Progenitor cell of endocrine pancreas (in vitro differentiated cells): ENCODE measurements at regions not wholly inside any gene's neighbourhood (a gene's known extent, or its start where the extent isn't known, plus 50 kb on each side); places are given as distances from the start of the nearest gene placed in this dataset.

Experiments
- DNase-seq: peaks from one replicate; pipeline ENCODE4 v3.0.0; 2021; ENCODE audit warnings: low spot score; ENCODE audit not compliant: unreplicated experiment
- H3K27ac Mint-ChIP-seq: 2 replicates; pipeline ENCODE4 v1.8.0; 2021; ENCODE audit warnings: mild to moderate bottlenecking, moderate library complexity, mixed read lengths
- H3K27me3 Mint-ChIP-seq: 2 replicates; pipeline ENCODE4 v1.8.0; 2021; ENCODE audit warnings: mixed read lengths
- H3K36me3 Mint-ChIP-seq: 2 replicates; pipeline ENCODE4 v1.8.0; 2022; ENCODE audit warnings: mixed read lengths; ENCODE audit not compliant: insufficient read depth
- H3K4me1 Mint-ChIP-seq: 2 replicates; pipeline ENCODE4 v1.8.0; 2021; ENCODE audit warnings: low read depth, mixed read lengths
- H3K4me3 Mint-ChIP-seq: 2 replicates; pipeline ENCODE4 v1.8.0; 2021; ENCODE audit warnings: low read depth, mild to moderate bottlenecking, moderate library complexity, mixed read lengths
- H3K9me3 Mint-ChIP-seq: 2 replicates; pipeline ENCODE4 v1.8.0; 2021; ENCODE audit warnings: low read depth, mixed read lengths
- TF ChIP-seq, protein P1 (sequence below): fragments of 200-600 bp; sonication (generic); IDR thresholded peaks from one replicate; pipeline ENCODE4 v1.5.0; 2021; ENCODE audit warnings: antibody characterized with exemption, mild to moderate bottlenecking; ENCODE audit not compliant: unreplicated experiment

DNA sequence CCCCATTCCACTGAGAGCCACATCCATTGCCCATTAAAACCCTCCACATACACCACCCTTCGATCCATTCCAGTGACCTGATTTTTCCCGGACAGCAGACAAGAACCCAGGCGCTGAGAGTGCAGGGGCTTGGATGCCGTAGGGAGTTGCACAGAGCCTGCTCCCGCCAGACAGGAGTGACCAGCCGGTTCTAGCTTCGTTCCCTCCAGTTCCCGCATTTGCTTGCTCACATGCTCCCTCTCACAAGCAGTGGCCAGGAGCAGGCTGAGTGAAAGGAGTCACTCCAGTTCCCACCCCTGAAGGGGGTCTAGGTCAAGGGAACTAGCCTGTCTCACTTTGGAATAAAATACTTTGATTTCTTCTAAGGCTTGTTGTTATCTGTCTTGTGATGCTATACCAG is 119.5 kb downstream of the SKIDA1 start:
- Mint-ChIP-seq H3K9me3 (peaks cover 10% of the 10 kb centered on the region), H3K4me3 (no peak overlapping the region), H3K4me1 (peaks cover 2% of the 10 kb centered on the region), H3K27me3 (no peaks in the 10 kb centered on the region), H3K27ac (no peak overlapping the region), H3K36me3 (no peaks in the 10 kb centered on the region)
- TF ChIP-seq, protein P1, sequence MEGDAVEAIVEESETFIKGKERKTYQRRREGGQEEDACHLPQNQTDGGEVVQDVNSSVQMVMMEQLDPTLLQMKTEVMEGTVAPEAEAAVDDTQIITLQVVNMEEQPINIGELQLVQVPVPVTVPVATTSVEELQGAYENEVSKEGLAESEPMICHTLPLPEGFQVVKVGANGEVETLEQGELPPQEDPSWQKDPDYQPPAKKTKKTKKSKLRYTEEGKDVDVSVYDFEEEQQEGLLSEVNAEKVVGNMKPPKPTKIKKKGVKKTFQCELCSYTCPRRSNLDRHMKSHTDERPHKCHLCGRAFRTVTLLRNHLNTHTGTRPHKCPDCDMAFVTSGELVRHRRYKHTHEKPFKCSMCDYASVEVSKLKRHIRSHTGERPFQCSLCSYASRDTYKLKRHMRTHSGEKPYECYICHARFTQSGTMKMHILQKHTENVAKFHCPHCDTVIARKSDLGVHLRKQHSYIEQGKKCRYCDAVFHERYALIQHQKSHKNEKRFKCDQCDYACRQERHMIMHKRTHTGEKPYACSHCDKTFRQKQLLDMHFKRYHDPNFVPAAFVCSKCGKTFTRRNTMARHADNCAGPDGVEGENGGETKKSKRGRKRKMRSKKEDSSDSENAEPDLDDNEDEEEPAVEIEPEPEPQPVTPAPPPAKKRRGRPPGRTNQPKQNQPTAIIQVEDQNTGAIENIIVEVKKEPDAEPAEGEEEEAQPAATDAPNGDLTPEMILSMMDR = no peak
- no peak for DNase-seq

DNA sequence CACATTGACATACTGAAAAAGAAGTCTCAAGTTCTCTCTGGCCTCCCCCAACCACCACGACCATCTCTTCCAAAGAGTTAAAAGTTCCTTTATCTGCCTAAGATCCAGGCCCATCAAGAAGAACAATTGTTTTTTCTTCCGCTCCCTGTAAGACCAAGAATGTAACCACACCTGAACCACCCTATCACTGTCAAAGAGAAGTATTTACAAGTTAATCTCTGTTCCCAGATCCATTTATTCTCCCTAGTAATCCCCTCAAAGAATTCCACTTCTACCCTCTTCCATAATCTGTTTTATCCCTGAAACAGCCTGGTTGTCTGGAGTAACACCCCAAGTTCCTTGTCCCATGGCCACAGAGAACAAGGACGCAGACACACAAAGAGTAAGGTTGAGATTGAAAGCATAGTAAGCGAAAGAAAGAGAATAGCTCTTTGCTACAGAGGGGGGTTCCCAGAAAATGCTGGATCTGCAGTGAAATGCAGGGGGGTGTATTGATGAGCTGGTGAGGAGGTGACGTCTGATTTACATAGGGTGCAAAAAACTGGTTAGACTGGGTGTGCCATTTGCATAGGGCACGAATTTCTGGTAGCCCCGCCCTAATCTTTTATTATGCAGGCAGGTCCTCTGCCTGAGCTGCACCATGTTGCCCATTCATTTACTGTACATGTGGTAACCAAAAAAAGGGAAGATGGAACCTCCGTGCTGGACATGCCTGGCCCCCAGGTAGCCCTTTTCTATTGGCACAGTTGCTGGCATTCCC is 122.0 kb downstream of the SKIDA1 start:
- TF ChIP-seq, protein P1 = no peak
- no peak overlapping the region for H3K4me3 Mint-ChIP-seq

DNA sequence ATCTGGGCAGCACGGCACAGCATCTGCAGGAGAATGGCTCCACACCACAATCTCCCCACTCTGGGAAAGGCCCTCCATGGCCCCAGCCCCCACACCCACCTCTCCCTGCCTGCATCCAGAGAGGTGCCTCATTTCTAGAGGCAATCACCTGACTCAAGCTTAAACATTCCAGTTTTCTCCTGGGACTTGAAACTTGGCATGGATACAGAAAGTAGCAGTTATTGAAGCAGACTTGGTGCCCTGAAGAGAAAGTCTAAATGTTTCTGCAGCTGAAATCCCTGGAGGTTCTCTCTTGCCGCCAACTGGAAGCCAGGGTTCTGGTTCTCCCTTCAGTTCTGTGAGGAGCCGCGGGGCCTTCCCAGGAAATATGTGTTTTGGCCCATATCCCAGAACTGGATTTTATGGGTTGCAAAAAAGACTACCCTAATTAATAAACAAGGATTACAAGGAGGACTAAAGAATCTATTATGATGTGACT is 122.8 kb downstream of the SKIDA1 start:
- TF ChIP-seq, protein P1 = no peak
- Mint-ChIP-seq H3K4me3 (no peak overlapping the region), H3K27ac (no peak overlapping the region), H3K27me3 (no peaks in the 10 kb centered on the region), H3K36me3 (no peaks in the 10 kb centered on the region), H3K4me1 (peaks cover 6% of the 10 kb centered on the region), H3K9me3 (peaks cover 10% of the 10 kb centered on the region)
- no peak for DNase-seq

More for the DNA sequence above, 122.0 kb downstream of the SKIDA1 start:
- Mint-ChIP-seq H3K27me3 (no peaks in the 10 kb centered on the region), H3K4me1 (peaks cover 6% of the 10 kb centered on the region), H3K36me3 (no peaks in the 10 kb centered on the region), H3K27ac (no peak overlapping the region), H3K9me3 (peaks cover 10% of the 10 kb centered on the region)
- no peak for DNase-seq

DNA sequence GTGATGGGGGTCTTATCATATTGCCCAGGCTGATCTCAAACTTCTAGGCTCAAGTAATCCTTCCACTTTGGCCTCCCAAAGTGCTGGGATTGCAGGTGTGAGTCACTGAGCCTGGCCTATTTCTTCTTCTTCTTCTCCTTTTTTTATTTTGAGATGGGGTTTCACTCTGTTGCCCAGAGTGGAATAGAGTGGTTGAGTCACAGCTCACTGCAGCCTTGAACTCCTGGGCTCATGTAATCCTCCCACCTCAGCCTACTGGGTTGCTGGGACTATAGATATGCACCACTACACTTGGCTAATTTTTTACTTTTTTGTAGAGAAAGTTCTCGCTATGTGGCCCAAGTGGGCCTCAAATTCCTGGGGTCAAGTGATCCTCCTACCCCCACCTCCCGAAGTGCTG is 124.3 kb downstream of the SKIDA1 start:
- H3K27me3 Mint-ChIP-seq = no peaks in the 10 kb centered on the region
- no peak overlapping the region for H3K27ac Mint-ChIP-seq
- no peaks in the 10 kb centered on the region for H3K36me3 Mint-ChIP-seq
- no peak for DNase-seq
- peaks cover 8% of the 10 kb centered on the region for H3K9me3 Mint-ChIP-seq
- H3K4me3 Mint-ChIP-seq = no peak overlapping the region
- TF ChIP-seq, protein P1 = no peak
- H3K4me1 Mint-ChIP-seq = peaks cover 6% of the 10 kb centered on the region

DNA sequence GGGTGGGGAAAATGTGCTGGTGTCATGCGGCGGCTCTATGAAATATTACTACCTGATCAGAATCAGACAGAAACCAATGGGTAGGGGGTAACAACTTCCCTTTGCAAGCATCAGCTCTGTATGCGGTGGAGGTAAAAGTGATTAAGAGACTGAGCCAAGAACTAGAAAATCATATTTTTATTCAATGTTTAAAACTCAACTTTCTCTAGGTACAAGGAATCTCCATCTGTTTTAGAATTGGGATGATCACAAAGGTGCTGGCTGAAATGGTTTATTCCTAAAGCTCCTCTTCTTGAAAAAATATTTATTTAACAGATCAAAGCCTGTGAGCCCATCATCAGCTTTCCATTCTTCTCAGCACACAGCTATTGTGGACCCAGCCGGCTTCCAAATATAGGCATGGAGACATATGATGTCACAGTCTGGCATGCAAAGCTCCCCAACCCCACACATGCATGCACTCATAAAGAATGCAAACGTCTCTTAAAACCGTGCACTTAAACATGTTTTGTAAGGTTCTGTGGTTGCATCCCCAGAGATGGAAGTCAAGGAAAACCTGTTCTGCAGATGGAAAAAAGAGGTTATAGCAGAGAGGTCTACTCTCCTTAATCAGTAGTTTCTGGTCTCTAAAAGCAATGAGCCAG is 126.0 kb downstream of the SKIDA1 start:
- peak overlapping the region; percentile 56 for H3K27ac Mint-ChIP-seq
- DNase-seq = no peak
- peaks cover 8% of the 10 kb centered on the region for H3K9me3 Mint-ChIP-seq
- H3K36me3 Mint-ChIP-seq = peaks cover 4% of the 10 kb centered on the region
- H3K4me1 Mint-ChIP-seq = peaks cover 6% of the 10 kb centered on the region
- TF ChIP-seq, protein P1 = no peak
- no peak overlapping the region for H3K4me3 Mint-ChIP-seq
- H3K27me3 Mint-ChIP-seq = no peaks in the 10 kb centered on the region
